ENCODE measurements at regions not wholly inside any gene's neighbourhood (a gene's known extent, or its start where the extent isn't known, plus 50 kb on each side); places are given as distances from the start of the nearest gene placed in this dataset.

DNA sequence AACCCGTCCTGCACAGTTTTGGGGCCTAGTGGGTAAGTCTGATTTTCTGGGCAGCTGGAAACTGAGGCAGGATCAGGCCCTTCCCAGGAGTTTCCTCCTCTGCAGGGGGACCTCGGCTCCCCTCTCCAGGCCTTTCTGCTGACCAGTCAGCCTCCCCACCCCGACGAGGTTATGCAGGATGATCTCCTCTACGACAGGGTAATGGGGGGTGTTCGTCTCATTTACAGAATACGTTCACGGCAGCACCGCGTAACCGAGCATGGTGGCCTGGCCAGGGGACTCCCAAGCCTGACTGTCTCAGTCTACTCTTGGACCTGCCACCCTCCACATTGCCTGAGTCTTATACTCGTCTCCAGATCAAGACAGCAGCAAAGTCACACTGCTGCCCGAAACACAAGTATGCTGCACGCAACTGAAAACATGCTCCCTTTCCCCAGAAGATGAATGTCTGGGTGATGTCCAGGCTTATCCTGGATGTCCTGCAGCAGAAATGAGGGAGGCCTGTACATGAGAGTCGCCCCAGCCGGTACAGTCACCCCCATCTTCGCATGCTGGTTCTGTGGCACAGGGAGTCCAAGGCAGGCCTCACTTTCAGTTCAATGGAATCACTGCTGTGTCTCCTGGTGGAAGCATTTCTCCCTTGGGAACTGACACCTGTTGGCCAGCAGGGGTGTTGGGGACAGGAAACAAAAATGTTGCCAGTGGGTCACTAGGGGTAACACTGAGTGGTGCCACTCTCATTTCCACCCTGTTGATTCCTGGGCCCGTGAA, 120.8 kb downstream of the SOX1 start:
- no peak for DNase-seq
- H3K36me3 ChIP-seq = no peaks in the 10 kb centered on the region
- H3K27ac ChIP-seq = no peak overlapping the region
- no peaks in the 10 kb centered on the region for H3K27me3 ChIP-seq
- no peak overlapping the region for H3K4me3 ChIP-seq
- H3K4me1 ChIP-seq = no peaks in the 10 kb centered on the region
- no peaks in the 10 kb centered on the region for H3K9me3 ChIP-seq (replicated peaks)

DNA sequence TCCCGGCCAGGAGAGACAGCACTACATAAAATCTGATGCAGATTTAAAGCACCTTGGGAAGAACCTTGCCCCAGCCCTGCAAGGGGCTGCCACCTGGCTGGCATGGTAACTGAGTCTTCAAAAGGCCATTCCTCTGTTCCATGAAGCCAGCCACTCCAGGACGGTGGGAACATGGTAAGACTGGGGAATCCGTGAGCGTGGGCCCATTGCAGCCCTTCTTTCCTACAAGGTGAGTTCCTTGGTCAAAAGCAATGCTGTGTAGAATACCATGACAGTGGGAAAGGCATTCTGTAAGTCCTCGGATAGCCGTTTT, 121.3 kb downstream of the SOX1 start:
- Histone ChIP-seq H3K9me3 (replicated peaks) (no peaks in the 10 kb centered on the region), H3K27me3 (no peaks in the 10 kb centered on the region), H3K36me3 (no peaks in the 10 kb centered on the region), H3K27ac (no peak overlapping the region), H3K4me3 (no peak overlapping the region), H3K4me1 (no peaks in the 10 kb centered on the region)
- no peak for DNase-seq

DNA sequence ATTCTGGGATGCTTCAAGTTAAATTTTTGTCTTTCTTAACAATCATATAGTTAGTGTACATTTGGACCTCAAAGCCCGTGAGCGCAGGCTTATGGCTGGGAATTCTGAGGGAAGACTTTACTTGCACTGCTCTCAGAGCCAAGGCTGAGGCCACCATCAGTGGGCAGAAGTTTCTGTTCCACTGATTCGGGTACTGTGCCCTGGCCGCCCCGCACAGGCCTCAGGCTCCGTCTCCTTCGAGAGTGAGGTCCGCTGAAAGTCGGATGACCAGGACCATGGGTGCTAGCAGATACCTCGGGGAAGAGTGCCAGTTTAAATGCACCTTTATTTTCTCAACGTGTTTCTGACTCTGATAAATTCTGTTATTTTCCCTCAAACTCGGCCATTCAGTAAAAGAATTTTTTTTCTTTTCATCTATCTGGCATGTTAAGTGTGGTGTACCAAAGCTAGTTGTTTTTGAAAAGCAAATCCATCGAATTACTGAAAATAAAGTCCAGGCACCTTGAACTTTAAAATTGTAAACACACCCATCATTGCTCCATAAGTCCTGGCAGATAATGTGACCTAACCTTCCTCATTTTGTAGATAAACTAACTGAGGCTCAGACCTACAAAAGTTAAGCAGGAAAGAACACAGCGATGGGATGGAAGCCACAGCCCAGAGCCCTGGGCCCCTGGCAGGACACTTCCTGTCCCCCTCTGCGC, 126.7 kb downstream of the SOX1 start:
- Histone ChIP-seq H3K4me1 (no peaks in the 10 kb centered on the region), H3K4me3 (no peak overlapping the region), H3K9me3 (replicated peaks) (no peaks in the 10 kb centered on the region), H3K27me3 (no peaks in the 10 kb centered on the region), H3K27ac (no peak overlapping the region), H3K36me3 (no peaks in the 10 kb centered on the region)
- DNase-seq = no peak

DNA sequence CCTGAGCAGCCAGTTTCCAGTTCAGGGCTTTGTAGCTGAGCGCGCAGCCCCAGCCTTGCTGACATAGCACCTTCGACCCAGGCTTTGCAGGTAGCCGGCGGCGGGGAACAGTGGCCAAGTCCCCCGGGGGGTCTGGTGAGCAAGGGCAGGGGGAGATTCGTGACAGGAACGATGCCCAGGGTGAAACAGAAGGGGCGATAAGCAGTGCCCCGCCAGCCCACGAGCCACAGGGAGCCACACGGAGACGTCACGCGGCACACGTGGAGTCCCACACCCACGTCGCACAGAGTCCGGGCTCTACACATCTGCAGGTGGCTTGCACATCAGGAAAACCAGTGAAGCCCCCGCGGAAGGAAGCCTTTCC, 127.2 kb downstream of the SOX1 start:
- no peaks in the 10 kb centered on the region for H3K36me3 ChIP-seq
- H3K4me1 ChIP-seq = no peaks in the 10 kb centered on the region
- H3K9me3 ChIP-seq (replicated peaks) = no peaks in the 10 kb centered on the region
- no peaks in the 10 kb centered on the region for H3K27me3 ChIP-seq
- H3K4me3 ChIP-seq = no peak overlapping the region
- no peak for DNase-seq
- H3K27ac ChIP-seq = no peak overlapping the region

DNA sequence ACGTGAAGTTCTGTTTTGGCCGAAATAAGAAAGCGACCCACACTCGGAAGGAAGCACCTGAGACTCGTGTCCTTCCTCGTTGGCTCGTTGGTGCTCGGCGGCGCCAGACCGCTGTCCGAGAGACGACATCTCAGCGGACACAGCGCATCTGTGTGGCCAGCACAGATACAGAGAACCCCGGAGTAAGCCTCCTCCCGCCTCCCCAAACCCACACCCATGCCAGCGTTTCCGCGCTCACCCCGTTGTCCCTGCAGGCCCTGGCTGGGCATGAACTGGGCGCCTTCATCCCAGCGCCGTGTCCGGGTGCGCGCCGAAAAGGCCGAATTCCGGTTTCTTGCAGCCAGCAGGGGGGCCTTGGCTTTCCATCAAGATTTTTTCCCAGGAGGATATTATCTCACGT, 127.6 kb downstream of the SOX1 start:
- Histone ChIP-seq H3K4me1 (no peaks in the 10 kb centered on the region), H3K4me3 (no peak overlapping the region), H3K27me3 (no peaks in the 10 kb centered on the region), H3K27ac (no peak overlapping the region), H3K9me3 (replicated peaks) (no peaks in the 10 kb centered on the region), H3K36me3 (no peaks in the 10 kb centered on the region)
- no peak for DNase-seq

DNA sequence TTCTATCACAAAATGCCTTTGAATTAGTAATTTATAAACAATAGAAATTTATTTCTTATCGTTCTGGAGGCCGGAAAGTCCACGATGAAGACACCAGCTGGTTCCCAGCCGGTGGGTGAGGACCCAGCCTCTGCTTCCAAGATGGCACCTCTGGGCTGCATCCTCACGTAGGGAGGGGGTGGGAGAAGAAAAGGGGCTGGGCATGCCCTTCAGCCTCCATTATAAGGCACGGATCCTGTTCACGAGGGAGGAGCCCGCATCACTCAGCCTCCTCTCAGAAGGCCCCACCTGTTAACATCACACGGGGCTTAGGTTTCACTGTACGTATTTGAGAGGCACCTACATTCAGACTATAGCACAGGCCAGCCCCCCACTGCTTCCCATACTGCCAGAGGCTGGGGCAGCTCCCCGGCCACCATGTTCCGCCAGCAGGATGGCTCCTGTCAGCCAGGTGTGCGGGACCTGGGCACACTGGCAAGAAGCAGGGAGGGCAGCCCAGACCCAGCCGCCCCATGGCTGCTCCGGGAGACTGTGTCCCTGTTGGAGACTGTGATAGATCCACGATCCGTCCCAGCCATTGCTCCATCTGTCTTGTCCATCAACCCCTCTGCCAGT, 131.6 kb downstream of the SOX1 start:
- H3K4me1 ChIP-seq = no peaks in the 10 kb centered on the region
- no peak for DNase-seq
- H3K27me3 ChIP-seq = no peaks in the 10 kb centered on the region
- no peak overlapping the region for H3K27ac ChIP-seq
- H3K4me3 ChIP-seq = no peak overlapping the region
- no peaks in the 10 kb centered on the region for H3K9me3 ChIP-seq (replicated peaks)
- no peaks in the 10 kb centered on the region for H3K36me3 ChIP-seq

DNA sequence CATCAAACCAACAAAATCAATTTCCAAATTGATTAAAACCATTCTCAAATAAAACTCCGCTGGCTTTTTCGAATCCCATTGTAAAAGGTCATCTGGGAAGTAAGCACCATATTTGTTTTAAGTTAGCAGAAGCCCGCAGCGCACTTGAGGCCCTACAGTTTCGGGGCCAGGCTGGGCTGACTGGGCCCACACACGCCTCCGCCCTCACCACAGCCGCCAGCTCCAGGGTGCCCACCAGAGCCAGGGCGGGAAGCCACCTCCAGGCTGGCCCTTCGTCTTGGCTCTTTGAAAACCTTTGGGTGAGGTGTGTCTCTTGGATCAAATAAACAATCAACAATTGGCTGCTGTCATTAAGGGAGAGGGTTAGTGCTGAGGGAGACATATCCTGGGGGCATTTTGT, 133.3 kb downstream of the SOX1 start:
- peaks cover under 1% of the 10 kb centered on the region; the same call in 1 of the 2 replicates for H3K27me3 ChIP-seq
- H3K4me1 ChIP-seq = no peaks in the 10 kb centered on the region
- no peak for DNase-seq
- H3K27ac ChIP-seq = no peak overlapping the region
- H3K9me3 ChIP-seq (replicated peaks) = no peaks in the 10 kb centered on the region
- H3K4me3 ChIP-seq = no peak overlapping the region
- H3K36me3 ChIP-seq = no peaks in the 10 kb centered on the region

DNA sequence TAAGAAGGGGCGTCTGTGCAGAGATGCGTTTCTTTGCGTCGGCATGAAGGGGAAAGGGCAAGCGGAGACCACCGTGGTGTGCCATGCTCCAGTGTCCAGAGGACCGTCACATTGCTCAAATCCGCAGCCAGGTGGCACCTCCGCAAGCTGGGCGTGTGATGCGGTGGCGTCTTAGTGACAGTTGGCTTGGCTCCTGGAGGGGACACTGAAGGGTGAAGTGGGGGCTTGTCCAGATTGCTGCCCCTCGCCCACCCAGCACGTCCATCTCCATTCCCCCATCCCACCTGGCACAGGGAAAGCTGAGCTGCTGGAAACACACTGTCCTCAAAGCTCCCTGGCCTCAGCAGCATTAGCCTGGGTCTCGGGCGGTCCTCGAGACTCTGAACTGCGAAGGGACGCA, 135.3 kb downstream of the SOX1 start:
- no peak overlapping the region for H3K27ac ChIP-seq
- no peak for DNase-seq
- no peak overlapping the region for H3K4me3 ChIP-seq
- peaks cover 4% of the 10 kb centered on the region for H3K27me3 ChIP-seq
- no peaks in the 10 kb centered on the region for H3K9me3 ChIP-seq (replicated peaks)
- H3K4me1 ChIP-seq = no peaks in the 10 kb centered on the region
- H3K36me3 ChIP-seq = no peaks in the 10 kb centered on the region

DNA sequence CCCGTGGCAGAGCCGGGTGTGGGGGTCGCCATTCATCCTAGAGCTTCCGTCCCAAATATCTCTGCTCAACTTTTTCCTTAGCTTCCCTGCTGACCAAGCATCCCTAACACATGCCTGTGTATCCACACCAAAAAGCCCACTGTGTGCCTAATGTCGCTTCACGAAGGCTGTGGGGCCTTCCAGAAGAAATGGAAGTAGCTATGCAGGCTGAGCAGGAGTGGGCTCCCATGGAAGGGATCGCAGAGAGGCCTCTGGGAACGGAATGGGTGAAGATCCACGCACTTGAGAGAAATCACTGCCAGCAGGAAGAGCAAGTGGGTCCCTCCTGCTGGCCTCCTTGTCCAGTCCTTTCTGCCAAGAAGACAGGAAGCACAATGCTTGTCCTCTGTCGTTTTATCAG, 136.0 kb downstream of the SOX1 start:
- Histone ChIP-seq H3K9me3 (replicated peaks) (no peaks in the 10 kb centered on the region), H3K4me1 (no peaks in the 10 kb centered on the region), H3K36me3 (no peaks in the 10 kb centered on the region), H3K4me3 (no peak overlapping the region), H3K27me3 (peaks cover 4% of the 10 kb centered on the region), H3K27ac (no peak overlapping the region)
- DNase-seq = no peak

DNA sequence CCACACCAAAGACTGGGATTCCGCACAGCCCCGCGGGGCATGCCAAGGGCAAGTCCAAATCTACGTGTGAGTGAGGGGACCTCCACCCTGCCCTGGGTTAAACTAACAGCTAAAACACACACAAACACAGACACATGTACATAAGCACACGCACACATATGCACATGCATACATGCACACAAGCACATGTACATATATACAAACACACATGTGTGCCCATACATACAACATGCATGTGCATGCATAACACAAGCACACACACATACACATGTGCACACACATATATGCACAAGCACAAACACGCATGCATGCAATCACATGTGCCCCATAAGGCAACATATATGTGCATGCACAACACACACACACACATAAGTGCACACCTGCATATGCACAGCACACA, 136.7 kb downstream of the SOX1 start:
- no peak for DNase-seq
- no peaks in the 10 kb centered on the region for H3K36me3 ChIP-seq
- H3K27me3 ChIP-seq = peaks cover 4% of the 10 kb centered on the region
- no peaks in the 10 kb centered on the region for H3K9me3 ChIP-seq (replicated peaks)
- H3K27ac ChIP-seq = no peak overlapping the region
- no peaks in the 10 kb centered on the region for H3K4me1 ChIP-seq
- no peak overlapping the region for H3K4me3 ChIP-seq

DNA sequence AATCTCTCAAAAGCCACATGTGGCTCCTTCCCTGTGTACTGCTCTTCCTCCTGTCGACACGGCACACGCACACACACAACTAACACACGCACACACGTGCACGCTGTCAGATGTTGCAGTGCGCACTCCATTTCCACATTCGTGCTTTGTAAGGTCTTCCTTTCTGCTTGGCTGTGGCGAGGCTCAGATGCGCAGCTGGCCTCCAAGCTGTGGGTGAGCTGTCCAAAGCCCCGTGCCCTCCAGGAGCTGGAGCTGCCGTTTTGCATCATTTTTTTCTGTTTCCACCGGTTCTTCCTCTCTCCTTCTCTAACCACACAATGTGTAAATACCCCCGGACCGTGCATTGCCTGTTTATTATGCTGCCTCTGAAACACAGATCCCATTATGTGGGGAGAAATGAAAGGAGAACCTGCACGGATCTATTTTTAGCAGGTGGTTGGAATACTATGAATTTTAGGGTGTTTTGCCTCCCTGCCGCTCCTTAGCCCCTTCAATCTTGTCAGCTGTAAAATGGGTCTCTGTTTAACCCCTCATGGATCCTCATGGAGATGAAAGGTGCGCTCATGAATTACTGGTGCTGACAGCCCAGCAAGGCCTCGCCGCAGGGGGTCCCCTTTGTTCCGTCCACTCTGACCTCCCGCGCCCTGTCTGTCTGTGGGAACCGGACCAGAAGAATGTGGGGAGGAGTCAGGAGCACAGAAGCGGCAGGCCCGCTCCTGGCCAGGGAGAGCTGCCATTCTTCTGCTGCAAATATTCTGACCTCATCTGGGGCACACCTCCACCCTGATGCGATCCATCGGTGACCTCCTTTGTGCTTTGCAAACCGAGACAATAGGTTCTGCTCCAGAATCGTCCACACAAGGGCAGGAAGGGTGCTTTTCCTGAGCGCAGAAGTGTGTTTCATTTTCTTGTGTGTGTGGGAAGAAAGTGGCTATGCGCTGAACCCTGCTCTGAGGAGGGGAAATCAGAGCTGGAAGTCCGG, 137.7 kb downstream of the SOX1 start:
- no peaks in the 10 kb centered on the region for H3K9me3 ChIP-seq (replicated peaks)
- H3K27me3 ChIP-seq = peaks cover 4% of the 10 kb centered on the region
- H3K4me3 ChIP-seq = no peak overlapping the region
- no peak for DNase-seq
- no peaks in the 10 kb centered on the region for H3K36me3 ChIP-seq
- H3K27ac ChIP-seq = no peak overlapping the region
- no peaks in the 10 kb centered on the region for H3K4me1 ChIP-seq

DNA sequence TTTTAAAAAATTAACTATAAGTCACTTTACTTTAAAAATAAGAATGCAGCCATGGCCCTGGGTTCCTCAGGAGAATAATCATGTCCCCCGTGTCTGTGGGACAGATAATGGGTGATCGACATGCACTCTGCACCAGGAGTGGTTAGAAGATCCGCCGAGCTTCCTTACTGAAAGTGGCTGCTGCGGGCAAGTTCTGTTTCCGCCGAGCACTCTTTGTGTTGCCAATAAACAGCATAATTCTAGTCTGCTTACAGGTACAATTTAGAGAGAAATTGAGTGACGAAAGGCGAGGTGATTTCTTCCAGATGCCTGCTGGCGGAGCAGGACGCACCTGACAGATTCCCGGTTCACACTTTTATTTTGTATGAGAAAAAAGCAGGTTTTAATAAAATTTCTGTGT, 139.0 kb downstream of the SOX1 start:
- H3K9me3 ChIP-seq (replicated peaks) = no peaks in the 10 kb centered on the region
- H3K27me3 ChIP-seq = peaks cover 4% of the 10 kb centered on the region
- no peak overlapping the region for H3K27ac ChIP-seq
- H3K4me1 ChIP-seq = no peaks in the 10 kb centered on the region
- no peaks in the 10 kb centered on the region for H3K36me3 ChIP-seq
- DNase-seq = no peak
- H3K4me3 ChIP-seq = no peak overlapping the region

DNA sequence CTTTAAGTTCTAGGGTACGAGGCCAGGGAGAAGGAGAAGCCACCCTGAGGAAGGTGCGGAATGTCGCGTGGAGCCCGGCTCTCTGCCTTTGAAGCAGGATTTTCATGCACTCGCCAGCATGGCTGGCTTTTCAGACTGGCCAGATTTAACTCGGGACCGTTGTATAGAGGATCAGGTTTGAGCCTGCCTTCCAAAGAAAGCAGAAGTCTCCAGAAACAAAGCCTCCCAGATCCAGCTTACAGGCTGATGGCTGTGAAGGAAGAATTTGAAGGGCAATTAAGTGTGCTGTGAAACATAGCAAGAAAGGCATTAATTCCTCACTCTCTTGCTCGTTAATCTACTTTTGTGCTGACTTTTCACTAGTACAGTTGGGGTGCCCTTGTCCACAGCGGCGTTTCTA, 140.2 kb downstream of the SOX1 start:
- Histone ChIP-seq H3K27ac (no peak overlapping the region), H3K4me3 (no peak overlapping the region), H3K36me3 (no peaks in the 10 kb centered on the region), H3K9me3 (replicated peaks) (no peaks in the 10 kb centered on the region), H3K4me1 (no peaks in the 10 kb centered on the region), H3K27me3 (peaks cover 4% of the 10 kb centered on the region)
- DNase-seq = no peak

DNA sequence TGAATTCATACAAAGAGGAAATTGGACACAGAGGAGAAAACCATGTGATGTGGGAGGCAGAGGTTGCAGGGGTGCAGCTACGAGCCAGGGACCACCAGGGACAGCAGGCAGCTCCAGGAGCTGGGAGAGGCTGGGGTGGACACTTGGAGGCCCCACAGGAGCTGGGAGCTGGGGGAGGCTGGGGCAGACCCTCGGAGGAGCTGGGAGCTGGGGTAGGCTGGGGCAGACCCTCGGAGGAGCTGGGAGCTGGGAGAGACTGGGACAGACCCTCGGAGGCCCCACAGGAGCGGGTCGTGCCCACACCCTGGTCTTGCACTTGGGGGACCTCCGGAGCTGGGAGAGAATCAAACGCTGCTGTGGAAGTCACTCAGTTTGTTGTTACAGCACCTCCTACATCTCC, 141.7 kb downstream of the SOX1 start:
- peaks cover 4% of the 10 kb centered on the region for H3K27me3 ChIP-seq

DNA sequence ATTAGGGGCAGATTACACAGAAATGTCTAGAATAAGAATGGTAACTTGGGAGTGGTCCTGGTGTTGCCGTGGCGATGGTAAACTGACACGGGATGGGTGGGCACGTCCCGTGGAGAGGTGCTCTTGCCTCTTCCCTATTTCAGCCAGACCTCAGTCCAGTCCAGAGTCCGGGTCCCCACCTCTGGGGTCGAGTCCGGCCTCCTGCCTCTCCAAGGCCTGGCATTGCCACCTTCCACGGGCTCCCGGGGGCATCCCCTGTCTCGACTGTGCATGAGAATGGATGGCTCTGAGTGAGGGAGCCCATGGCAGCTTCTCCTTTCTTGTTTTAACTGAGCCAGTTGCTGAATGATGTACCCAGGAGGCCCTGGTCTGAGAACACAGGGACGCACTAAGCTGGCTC, 142.3 kb downstream of the SOX1 start:
- Histone ChIP-seq H3K27ac (no peak overlapping the region), H3K27me3 (peaks cover 4% of the 10 kb centered on the region), H3K9me3 (replicated peaks) (no peaks in the 10 kb centered on the region), H3K4me3 (no peak overlapping the region), H3K36me3 (no peaks in the 10 kb centered on the region), H3K4me1 (no peaks in the 10 kb centered on the region)
- DNase-seq = no peak

More for the DNA sequence above, 141.7 kb downstream of the SOX1 start:
- Histone ChIP-seq H3K27ac (no peak overlapping the region), H3K36me3 (no peaks in the 10 kb centered on the region), H3K4me1 (no peaks in the 10 kb centered on the region), H3K9me3 (replicated peaks) (no peaks in the 10 kb centered on the region), H3K4me3 (no peak overlapping the region)
- no peak for DNase-seq
